ENCODE measurements at regions not wholly inside any gene's neighbourhood (a gene's known extent, or its start where the extent isn't known, plus 50 kb on each side); places are given as distances from the start of the nearest gene placed in this dataset.

- ChIA-PET CTCF (no interaction called here), POLR2A (ENCODE audit: unreplicated experiment) (no interaction called here)
- Histone ChIP-seq H3K9ac (ENCODE audit: low read length) (no peak overlapping the region), H3K4me1 (ENCODE audit: insufficient read depth, low read length) (no peaks in the 10 kb centered on the region), H4K20me1 (ENCODE audit: low read length) (no peaks in the 10 kb centered on the region), H3K9me3 (ENCODE audit: low read length) (no peaks in the 10 kb centered on the region), H3K9me2 (replicated peaks; ENCODE audit: low read length) (no peaks in the 10 kb centered on the region), H3K36me3 (ENCODE audit: low read depth, low read length) (no peaks in the 10 kb centered on the region), H3K4me3 (ENCODE audit: low read length) (no peak overlapping the region), H3K27me3 (ENCODE audit: low read length) (no peaks in the 10 kb centered on the region), H3F3A (ENCODE audit: low read length, unreplicated experiment) (no peaks in the 10 kb centered on the region), H3K4me2 (ENCODE audit: low read length) (no peak overlapping the region), H3K27ac (ENCODE audit: low read length) (no peak overlapping the region), H3K79me2 (ENCODE audit: low read length) (no peaks in the 10 kb centered on the region), H2AFZ (ENCODE audit: low read length) (no peak overlapping the region)
- BruUV-seq (replicated peaks): no TSS peak
- DNase-seq (no peak), ATAC-seq (no peak)
- intact Hi-C loops (cut with micrococcal nuclease): no loop called here
- TF ChIP-seq CTCF (conservative IDR thresholded peaks at IDR 0.05; ENCODE audit: low read depth, low read length) (no peak), EZH2 (IDR thresholded peaks at IDR 0.05; ENCODE audit: low read length, unreplicated experiment) (no peak), EZH2phosphoT487 (IDR thresholded peaks at IDR 0.05; ENCODE audit: borderline replicate concordance, low read length) (no peak)
Observed at GRCh38 chr1:31521761-31522555, 54.4 kb upstream of the TINAGL1 start.

DNA sequence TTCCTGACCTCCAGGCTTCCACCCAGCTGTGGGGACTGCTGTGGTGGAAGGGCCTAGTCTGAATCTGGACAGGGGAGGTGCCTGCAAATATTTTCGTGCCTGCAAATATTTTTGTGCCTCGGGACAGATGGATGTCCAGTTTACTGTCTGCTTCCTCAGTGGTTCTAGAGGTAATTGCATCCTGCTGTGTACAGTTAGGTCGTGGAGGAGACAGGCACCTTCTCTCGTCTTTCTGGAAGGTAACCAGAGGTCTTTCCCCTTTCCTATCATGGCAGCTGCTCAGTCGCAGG lies 53.8 kb upstream of the TINAGL1 start:
- Histone ChIP-seq H3K36me3 (ENCODE audit: low read depth, low read length) (no peaks in the 10 kb centered on the region), H3K79me2 (ENCODE audit: low read length) (no peaks in the 10 kb centered on the region), H3K9me3 (ENCODE audit: low read length) (no peaks in the 10 kb centered on the region), H2AFZ (ENCODE audit: low read length) (no peak overlapping the region), H3K9me2 (replicated peaks; ENCODE audit: low read length) (no peaks in the 10 kb centered on the region), H3F3A (ENCODE audit: low read length, unreplicated experiment) (no peaks in the 10 kb centered on the region), H3K27ac (ENCODE audit: low read length) (no peak overlapping the region), H3K4me2 (ENCODE audit: low read length) (no peak overlapping the region), H3K4me1 (ENCODE audit: insufficient read depth, low read length) (no peaks in the 10 kb centered on the region), H3K27me3 (ENCODE audit: low read length) (no peaks in the 10 kb centered on the region), H3K4me3 (ENCODE audit: low read length) (no peak overlapping the region), H4K20me1 (ENCODE audit: low read length) (no peaks in the 10 kb centered on the region), H3K9ac (ENCODE audit: low read length) (no peak overlapping the region)
- BruUV-seq (replicated peaks): no TSS peak
- DNase-seq (no peak), ATAC-seq (no peak)
- ChIA-PET CTCF (no interaction called here), POLR2A (ENCODE audit: unreplicated experiment) (no interaction called here)
- TF ChIP-seq CTCF (conservative IDR thresholded peaks at IDR 0.05; ENCODE audit: low read depth, low read length): no peak
- TF ChIP-seq EZH2phosphoT487 (IDR thresholded peaks at IDR 0.05; ENCODE audit: borderline replicate concordance, low read length): no peak
- TF ChIP-seq EZH2 (IDR thresholded peaks at IDR 0.05; ENCODE audit: low read length, unreplicated experiment): no peak
- intact Hi-C loops (cut with micrococcal nuclease): no loop called here

DNA sequence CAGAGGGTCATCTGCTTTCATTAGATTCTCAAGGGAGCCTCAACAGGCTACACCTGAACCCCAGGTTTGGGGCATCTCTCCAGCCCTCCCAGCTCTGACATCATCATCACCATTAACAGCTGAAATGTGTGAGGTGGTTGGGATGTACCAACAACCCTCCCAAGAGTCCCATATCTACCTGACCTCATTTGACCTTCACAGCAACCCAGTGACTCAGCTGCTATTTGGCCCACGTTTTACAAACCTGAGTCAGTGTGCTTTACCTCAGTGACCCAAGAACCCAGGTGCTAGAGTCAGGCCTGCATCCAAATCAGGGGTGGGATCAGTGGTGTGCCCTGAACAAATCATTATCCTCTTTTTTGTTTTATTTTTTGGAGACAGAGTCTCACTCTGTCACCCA lies 53.3 kb upstream of the TINAGL1 start:
- Histone ChIP-seq H4K20me1 (ENCODE audit: low read length) (no peaks in the 10 kb centered on the region), H3K4me3 (ENCODE audit: low read length) (no peak overlapping the region), H3K4me1 (ENCODE audit: insufficient read depth, low read length) (no peaks in the 10 kb centered on the region), H2AFZ (ENCODE audit: low read length) (no peak overlapping the region), H3K9me2 (replicated peaks; ENCODE audit: low read length) (no peaks in the 10 kb centered on the region), H3K36me3 (ENCODE audit: low read depth, low read length) (no peaks in the 10 kb centered on the region), H3K9me3 (ENCODE audit: low read length) (no peaks in the 10 kb centered on the region), H3K9ac (ENCODE audit: low read length) (no peak overlapping the region), H3K4me2 (ENCODE audit: low read length) (no peak overlapping the region), H3K27me3 (ENCODE audit: low read length) (no peaks in the 10 kb centered on the region), H3F3A (ENCODE audit: low read length, unreplicated experiment) (no peaks in the 10 kb centered on the region), H3K27ac (ENCODE audit: low read length) (no peak overlapping the region), H3K79me2 (ENCODE audit: low read length) (no peaks in the 10 kb centered on the region)
- CTCF ChIA-PET: no interaction called here
- TF ChIP-seq CTCF (conservative IDR thresholded peaks at IDR 0.05; ENCODE audit: low read depth, low read length) (no peak), EZH2 (IDR thresholded peaks at IDR 0.05; ENCODE audit: low read length, unreplicated experiment) (no peak), EZH2phosphoT487 (IDR thresholded peaks at IDR 0.05; ENCODE audit: borderline replicate concordance, low read length) (no peak)
- no peak for ATAC-seq
- DNase-seq: peak; percentile 6
- BruUV-seq (replicated peaks): no TSS peak
- intact Hi-C loops (cut with micrococcal nuclease): no loop called here
- POLR2A ChIA-PET (ENCODE audit: unreplicated experiment): no interaction called here

Data from PC-3 (cell line).